IMR-90 (cell line): ENCODE measurements at regions not wholly inside any gene's neighbourhood (a gene's known extent, or its start where the extent isn't known, plus 50 kb on each side); places are given as distances from the start of the nearest gene placed in this dataset.

Source experiments
- ATAC-seq: fragments of 200-7000 bp; cut with Tn5 transposase; 2 replicates; pipeline ENCODE4 v1.9.1; 2020; ENCODE audit warnings: low read depth, mild to moderate bottlenecking, moderate library complexity
- BruUV-seq: library from RNA; stranded (reverse); fragments of 400-500 nt; replicated peaks from 2 replicates; lab custom pipeline; 2021; lab: Mats Ljungman, UMichigan
- CTCF ChIA-PET: fragments of 300-600 bp; formaldehyde crosslinking; extraction: SDS; loops from one replicate; lab custom pipeline; 2021; ENCODE audit warnings: antibody characterized with exemption; lab: Yijun Ruan, JAX
- POLR2A ChIA-PET: fragments of 300-600 bp; sonication (Branson Sonifier 250); formaldehyde crosslinking; loops from one replicate; lab custom pipeline; 2022; ENCODE audit warnings: antibody characterized with exemption; ENCODE audit not compliant: unreplicated experiment; lab: Charles Lee
- DNase-seq: peaks from one replicate; pipeline ENCODE4 v3.0.0; 2013
- H2AFZ ChIP-seq: replicated peaks from 2 replicates; pipeline ENCODE3; 2013; ENCODE audit warnings: low read length, mild to moderate bottlenecking; ENCODE audit not compliant: poor library complexity
- H2AK5ac ChIP-seq: 2 replicates; pipeline ENCODE4 v1.6.1; 2013; ENCODE audit warnings: low read depth, low read length, inconsistent platforms
- H2AK9ac ChIP-seq: replicated peaks from 2 replicates; pipeline ENCODE3; 2013; ENCODE audit warnings: mild to moderate bottlenecking, low read depth, low read length, moderate library complexity; ENCODE audit not compliant: poor library complexity
- H2BK120ac ChIP-seq: 2 replicates; pipeline ENCODE4 v1.6.1; 2013; ENCODE audit warnings: low read depth, low read length, inconsistent platforms
- H2BK15ac ChIP-seq: 3 replicates; pipeline ENCODE4 v1.6.1; 2013; ENCODE audit warnings: low read depth, low read length, inconsistent platforms
- H2BK20ac ChIP-seq: 2 replicates; pipeline ENCODE4 v1.6.1; 2013; ENCODE audit warnings: low read depth, mild to moderate bottlenecking, inconsistent platforms, low read length, moderate library complexity
- H2BK5ac ChIP-seq: 2 replicates; pipeline ENCODE4 v1.6.1; 2013; ENCODE audit warnings: mild to moderate bottlenecking, low read depth, low read length, inconsistent platforms; ENCODE audit not compliant: poor library complexity, severe bottlenecking
- H3K14ac ChIP-seq: replicated peaks from 2 replicates; pipeline ENCODE4 v1.6.1; 2013; ENCODE audit warnings: low read depth, low read length, inconsistent platforms
- H3K18ac ChIP-seq: 2 replicates; pipeline ENCODE4 v1.6.1; 2013; ENCODE audit warnings: low read depth, low read length, control low read depth
- H3K23ac ChIP-seq: 2 replicates; pipeline ENCODE4 v1.6.1; 2013; ENCODE audit warnings: low read depth, low read length, inconsistent platforms
- H3K27ac ChIP-seq: 2 replicates; pipeline ENCODE4 v1.5.1; 2013; ENCODE audit warnings: mild to moderate bottlenecking, control low read depth, low read length; ENCODE audit not compliant: insufficient read depth
- H3K27me3 ChIP-seq: 2 replicates; pipeline ENCODE4 v1.6.1; 2013; ENCODE audit warnings: low read length; ENCODE audit not compliant: control insufficient read depth, insufficient read depth
- H3K36me3 ChIP-seq: 2 replicates; pipeline ENCODE4 v1.6.1; 2013; ENCODE audit warnings: low read length, mixed read lengths; ENCODE audit not compliant: control insufficient read depth, insufficient read depth
- H3K4ac ChIP-seq: 2 replicates; pipeline ENCODE4 v1.6.1; 2013; ENCODE audit warnings: low read depth, low read length, inconsistent platforms
- H3K4me1 ChIP-seq: 2 replicates; pipeline ENCODE4 v1.6.1; 2013; ENCODE audit warnings: low read length, mixed read lengths; ENCODE audit not compliant: control insufficient read depth, insufficient read depth
- H3K4me2 ChIP-seq: 2 replicates; pipeline ENCODE4 v1.6.1; 2013; ENCODE audit warnings: low read depth, mild to moderate bottlenecking, control low read depth, low read length, moderate library complexity
- H3K4me3 ChIP-seq: 2 replicates; pipeline ENCODE4 v1.5.1; 2013; ENCODE audit warnings: low read depth, mild to moderate bottlenecking, control low read depth, low read length, moderate library complexity; ENCODE audit not compliant: insufficient read depth
- H3K56ac ChIP-seq: 2 replicates; pipeline ENCODE4 v1.6.1; 2013; ENCODE audit warnings: low read length, inconsistent platforms; ENCODE audit not compliant: insufficient read depth; ENCODE audit errors: extremely low read depth
- H3K79me1 ChIP-seq, 2 experiments: 2 replicates each; pipeline ENCODE4 v1.6.1; 2013; ENCODE audit warnings: low read length in 2 of 2, inconsistent platforms in 1 of 2, low read depth in 1 of 2
- H3K9ac ChIP-seq: 2 replicates; pipeline ENCODE4 v1.6.1; 2013; ENCODE audit warnings: low read depth, low read length, control low read depth
- H3K9me1 ChIP-seq: 2 replicates; pipeline ENCODE4 v1.6.1; 2013; ENCODE audit warnings: low read length, inconsistent platforms; ENCODE audit not compliant: insufficient read depth
- H3K9me3 ChIP-seq: 2 replicates; pipeline ENCODE4 v1.6.1; 2013; ENCODE audit warnings: low read length; ENCODE audit not compliant: control insufficient read depth, insufficient read depth
- H4K20me1 ChIP-seq: 2 replicates; pipeline ENCODE4 v1.6.1; 2013; ENCODE audit warnings: low read length, inconsistent platforms; ENCODE audit not compliant: insufficient read depth
- H4K5ac ChIP-seq: 2 replicates; pipeline ENCODE4 v1.6.1; 2013; ENCODE audit warnings: mild to moderate bottlenecking, low read depth, low read length, control low read depth
- H4K8ac ChIP-seq, 2 experiments: 2 replicates each; pipeline ENCODE4 v1.6.1; 2013; ENCODE audit warnings: low read depth in 2 of 2, low read length in 2 of 2, control low read depth in 1 of 2, inconsistent platforms in 1 of 2
- H4K91ac ChIP-seq: 2 replicates; pipeline ENCODE4 v1.6.1; 2013; ENCODE audit warnings: low read depth, low read length, inconsistent platforms; ENCODE audit not compliant: insufficient read depth
- POLR2A ChIP-seq: IDR thresholded peaks from 2 replicates; pipeline ENCODE4 v1.6.1; 2012; ENCODE audit warnings: mild to moderate bottlenecking, low read depth, low read length
- RAD21 ChIP-seq: IDR thresholded peaks from 2 replicates; pipeline ENCODE4 v1.6.1; 2012; ENCODE audit warnings: low read length, improper control_type of control experiment
- RCOR1 ChIP-seq: IDR thresholded peaks from 2 replicates; pipeline ENCODE4 v1.6.1; 2012; ENCODE audit warnings: mild to moderate bottlenecking, low read length, improper control_type of control experiment; ENCODE audit not compliant: insufficient replicate concordance
- SMC3 ChIP-seq: fragments of 150-350 bp; IDR thresholded peaks from 2 replicates; pipeline ENCODE4 v1.6.1; 2016; ENCODE audit warnings: low read depth, mild to moderate bottlenecking, antibody characterized with exemption, low read length, moderate library complexity
- whole genome bisulfite sequencing, 2 experiments: methylation state at CpG; one replicate each; pipeline versions ENCODE4 v1.1.5 to v1.1.7; 2013; ENCODE audit warnings: missing lambda C conversion rate in 2 of 2; ENCODE audit not compliant: insufficient read length in 1 of 2; ENCODE audit errors: extremely low coverage in 2 of 2; 5-methylcytosine and 5-hydroxymethylcytosine counted together
- dilution Hi-C: fragments of 300-500 bp; cut with HindIII; formaldehyde crosslinking; loops from one replicate; pipeline ENCODE4 v1.14.3; 2018; ENCODE audit warnings: low sequenced_read_pairs; ENCODE audit not compliant: unreplicated experiment
- in situ Hi-C: fragments of 300-500 bp; cut with MboI; formaldehyde crosslinking; loops from 3 replicates; pipeline ENCODE4 v1.14.3; 2019; ENCODE audit warnings: low sequenced_read_pairs, inconsistent platforms, mixed read lengths
- intact Hi-C: fragments of 100-400 bp; cut with micrococcal nuclease; formaldehyde crosslinking; loops from 2 replicates; pipeline ENCODE4 v1.10.0; 2022

DNA sequence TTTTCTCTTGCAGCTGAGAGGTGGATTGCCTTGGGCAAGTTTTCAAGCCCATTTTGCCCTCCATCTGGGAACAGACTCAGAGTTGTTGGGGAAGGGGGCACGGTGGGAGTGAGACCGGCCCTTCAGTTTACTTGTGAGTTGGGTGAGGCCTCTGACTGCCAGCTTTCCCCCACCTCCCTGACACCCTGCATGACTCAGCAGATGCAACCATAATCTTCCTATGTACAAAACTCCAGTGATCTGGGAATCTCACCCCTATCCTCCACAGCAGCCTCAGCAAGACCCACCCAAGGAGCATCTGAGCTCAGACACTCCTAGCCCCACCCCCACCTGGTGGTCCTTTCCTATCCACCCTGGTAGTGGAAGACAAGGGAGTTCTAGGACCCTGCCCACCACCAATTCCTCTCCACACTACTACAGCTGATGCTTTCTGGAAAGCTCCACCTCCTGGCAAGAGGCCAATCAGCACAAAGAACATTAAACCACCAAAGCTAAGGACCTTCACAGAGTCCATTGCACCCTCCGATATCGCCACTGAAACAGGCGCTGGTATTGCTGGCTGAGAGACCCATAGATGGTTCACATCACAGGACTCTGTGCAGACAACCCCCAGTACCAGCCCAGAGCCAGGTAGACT is 99.4 kb upstream of the STK26 start:
- DNase-seq (no peak), ATAC-seq (no peak)
- no peak overlapping the region for H2BK15ac ChIP-seq
- H3K18ac ChIP-seq, result no peak overlapping the region
- H3K27me3 ChIP-seq, result peaks cover 2% of the 10 kb centered on the region
- H3K14ac ChIP-seq, result no peak overlapping the region
- BruUV-seq, result no TSS peak
- no peak overlapping the region for H2AK9ac ChIP-seq
- in situ Hi-C loops (no loop called here), dilution Hi-C loops (no loop called here), intact Hi-C loops (no loop called here)
- WGBS, 2 experiments, result no CpG with 5 or more reads among the region's 5 CpGs
- no peak overlapping the region for H2BK5ac ChIP-seq
- no peak overlapping the region for H3K56ac ChIP-seq
- H2BK20ac ChIP-seq, result no peak overlapping the region
- H4K5ac ChIP-seq, result no peak overlapping the region
- H3K27ac ChIP-seq, result no peak overlapping the region
- H3K4me1 ChIP-seq, result no peaks in the 10 kb centered on the region
- H4K91ac ChIP-seq, result no peak overlapping the region
- H3K4me2 ChIP-seq, result no peak overlapping the region
- peaks cover 2% of the 10 kb centered on the region; the same call in 1 of the 2 replicates for H3K9me3 ChIP-seq
- H4K20me1 ChIP-seq, result no peaks in the 10 kb centered on the region
- H2AFZ ChIP-seq, result no peak overlapping the region
- no peak overlapping the region for H3K9ac ChIP-seq
- H3K23ac ChIP-seq, result no peak overlapping the region
- POLR2A ChIA-PET, result no interaction called here
- H3K9me1 ChIP-seq, result no peaks in the 10 kb centered on the region
- H3K4me3 ChIP-seq, result no peak overlapping the region
- no peak overlapping the region for H2AK5ac ChIP-seq
- no peak overlapping the region for H2BK120ac ChIP-seq
- H3K4ac ChIP-seq, result no peak overlapping the region
- TF ChIP-seq RAD21 (no peak), SMC3 (no peak), POLR2A (no peak), RCOR1 (no peak)
- CTCF ChIA-PET, result no interaction called here
- no peak overlapping the region for H4K8ac ChIP-seq
- no peaks in the 10 kb centered on the region for H3K79me1 ChIP-seq
- H3K36me3 ChIP-seq, result no peaks in the 10 kb centered on the region
